Osteoblast (primary cell): ENCODE measurements at regions not wholly inside any gene's neighbourhood (a gene's known extent, or its start where the extent isn't known, plus 50 kb on each side); places are given as distances from the start of the nearest gene placed in this dataset.
"Not testable (repeated sequence)": the region's sequence is repeated elsewhere in the genome, so short reads cannot be mapped to it uniquely, and the experiment has no call there.

Experiments used
- DNase-seq: peaks from one replicate; pipeline ENCODE4 v3.0.0; 2011; ENCODE audit warnings: low spot score, mixed read lengths; ENCODE audit not compliant: insufficient read length; ENCODE audit errors: missing footprints
- H2AFZ ChIP-seq: 2 replicates; pipeline ENCODE4 v1.6.0; 2011; ENCODE audit warnings: mild to moderate bottlenecking, low read length
- H3K27ac ChIP-seq: 2 replicates; pipeline ENCODE4 v1.5.1; 2011; ENCODE audit warnings: mild to moderate bottlenecking, low read depth, low read length, moderate library complexity
- H3K27me3 ChIP-seq: 2 replicates; pipeline ENCODE4 v1.6.0; 2012; ENCODE audit warnings: mild to moderate bottlenecking, control low read depth, inconsistent platforms, low read length, moderate library complexity; ENCODE audit not compliant: insufficient read depth
- H3K36me3 ChIP-seq: 2 replicates; pipeline ENCODE4 v1.5.1; 2011; ENCODE audit warnings: mild to moderate bottlenecking, low read length, control low read depth, moderate library complexity; ENCODE audit not compliant: insufficient read depth
- H3K4me1 ChIP-seq: 2 replicates; pipeline ENCODE4 v1.5.1; 2011; ENCODE audit warnings: mild to moderate bottlenecking, low read length, control low read depth, moderate library complexity; ENCODE audit not compliant: insufficient read depth
- H3K4me2 ChIP-seq: 2 replicates; pipeline ENCODE4 v1.6.0; 2011; ENCODE audit warnings: mild to moderate bottlenecking, low read length; ENCODE audit not compliant: insufficient read depth
- H3K4me3 ChIP-seq: fragments of 200-600 bp; sonication (generic); 3 replicates; pipeline ENCODE4 v1.5.1; 2012; ENCODE audit warnings: mild to moderate bottlenecking, low read length, inconsistent platforms; ENCODE audit not compliant: insufficient read depth
- H3K79me2 ChIP-seq: 2 replicates; pipeline ENCODE4 v1.6.0; 2012; ENCODE audit warnings: mild to moderate bottlenecking, low read length, control low read depth, inconsistent platforms; ENCODE audit not compliant: insufficient read depth
- H3K9me3 ChIP-seq: 2 replicates; pipeline ENCODE4 v1.5.1; 2011; ENCODE audit warnings: low read depth, low read length, control low read depth
- H4K20me1 ChIP-seq: 2 replicates; pipeline ENCODE4 v1.6.0; 2012; ENCODE audit warnings: mild to moderate bottlenecking, low read length, control low read depth; ENCODE audit not compliant: insufficient read depth
- CTCF ChIP-seq: IDR thresholded peaks from 2 replicates; pipeline ENCODE4 v1.5.1; 2011; ENCODE audit warnings: mild to moderate bottlenecking, low read depth, low read length, moderate library complexity; ENCODE audit errors: extremely low read depth

GRCh38 chr22:40094485-40094884, 83.2 kb upstream of the TNRC6B start:
- H3K4me2 ChIP-seq = peak overlapping the region; percentile 7
- peaks cover 10% of the 10 kb centered on the region for H4K20me1 ChIP-seq
- H3K4me3 ChIP-seq = peak overlapping the region; percentile 7
- no peak for TF ChIP-seq CTCF
- no peak overlapping the region for H3K27ac ChIP-seq
- DNase-seq = no peak
- H3K36me3 ChIP-seq = no peaks in the 10 kb centered on the region
- H3K4me1 ChIP-seq = no peaks in the 10 kb centered on the region
- H3K27me3 ChIP-seq = no peaks in the 10 kb centered on the region
- no peaks in the 10 kb centered on the region for H3K79me2 ChIP-seq
- H2AFZ ChIP-seq = no peak overlapping the region
- H3K9me3 ChIP-seq = no peaks in the 10 kb centered on the region

- not testable (repeated sequence) for H3K9me3 ChIP-seq, H3K4me3 ChIP-seq, H4K20me1 ChIP-seq, H3K4me1 ChIP-seq, H3K4me2 ChIP-seq, H3K79me2 ChIP-seq, DNase-seq, H3K27ac ChIP-seq, H2AFZ ChIP-seq, H3K27me3 ChIP-seq, H3K36me3 ChIP-seq
Measured at GRCh38 chr22:40099887-40100286, 77.8 kb upstream of the TNRC6B start.

GRCh38 chr22:40105755-40106154, 72.0 kb upstream of the TNRC6B start:
- Histone ChIP-seq H3K4me2 (no peak overlapping the region), H3K4me1 (peaks cover 7% of the 10 kb centered on the region), H3K27ac (no peak overlapping the region), H3K27me3 (no peaks in the 10 kb centered on the region), H2AFZ (no peak overlapping the region), H3K36me3 (no peaks in the 10 kb centered on the region), H3K4me3 (no peak overlapping the region), H3K79me2 (no peaks in the 10 kb centered on the region), H4K20me1 (peaks cover 5% of the 10 kb centered on the region), H3K9me3 (no peaks in the 10 kb centered on the region)
- TF ChIP-seq CTCF = no peak
- DNase-seq = no peak

- peak overlapping the region; percentile 65 for H3K4me3 ChIP-seq
- peak overlapping the region; percentile 78 for H3K27ac ChIP-seq
- H3K36me3 ChIP-seq = no peaks in the 10 kb centered on the region
Measured at GRCh38 chr22:40107244-40107643, 70.5 kb upstream of the TNRC6B start.

More at GRCh38 chr22:40107244-40107643, 70.5 kb upstream of the TNRC6B start:
- Histone ChIP-seq H4K20me1 (peaks cover 7% of the 10 kb centered on the region), H2AFZ (peak overlapping the region; percentile 90), H3K9me3 (no peaks in the 10 kb centered on the region), H3K27me3 (no peaks in the 10 kb centered on the region), H3K4me2 (peak overlapping the region; percentile 94), H3K79me2 (peaks cover 3% of the 10 kb centered on the region), H3K4me1 (peaks cover 7% of the 10 kb centered on the region)
- no peak for DNase-seq
- no peak for TF ChIP-seq CTCF
